Parathyroid adenoma (tissue), 2 donors: ENCODE measurements at regions not wholly inside any gene's neighbourhood (a gene's known extent, or its start where the extent isn't known, plus 50 kb on each side); places are given as distances from the start of the nearest gene placed in this dataset.

Source experiments
- H2AFZ ChIP-seq: fragments of 300-600 bp; sonication (generic); one replicate; pipeline ENCODE4 v1.7.0; 2017; ENCODE audit warnings: antibody characterized with exemption, mild to moderate bottlenecking
- H3K27ac ChIP-seq: fragments of 300-600 bp; sonication (generic); one replicate; pipeline ENCODE4 v1.7.0; 2017
- H3K27me3 ChIP-seq: fragments of 300-600 bp; sonication (generic); one replicate; pipeline ENCODE4 v1.7.0; 2017; ENCODE audit warnings: low read length; ENCODE audit not compliant: control insufficient read depth, insufficient read depth
- H3K36me3 ChIP-seq: fragments of 300-600 bp; sonication (generic); one replicate; pipeline ENCODE4 v1.7.0; 2017; ENCODE audit warnings: low read length; ENCODE audit not compliant: control insufficient read depth, insufficient read depth
- H3K4me1 ChIP-seq: fragments of 300-600 bp; sonication (generic); one replicate; pipeline ENCODE4 v1.7.0; 2017; ENCODE audit warnings: control low read depth
- H3K4me2 ChIP-seq: fragments of 300-600 bp; sonication (generic); one replicate; pipeline ENCODE4 v1.7.0; 2017; ENCODE audit warnings: low read length
- H3K4me3 ChIP-seq: fragments of 300-600 bp; sonication (generic); one replicate; pipeline ENCODE4 v1.7.0; 2017; ENCODE audit warnings: low read depth, low read length
- H3K79me2 ChIP-seq: fragments of 300-600 bp; sonication (generic); one replicate; pipeline ENCODE4 v1.7.0; 2017; ENCODE audit warnings: control low read depth
- H3K9ac ChIP-seq: fragments of 300-600 bp; sonication (generic); one replicate; pipeline ENCODE4 v1.7.0; 2017; ENCODE audit warnings: mild to moderate bottlenecking
- H3K9me3 ChIP-seq: fragments of 300-600 bp; sonication (generic); one replicate; pipeline ENCODE4 v1.7.0; 2017; ENCODE audit warnings: low read length; ENCODE audit not compliant: control insufficient read depth
- CTCF ChIP-seq: fragments of 300-600 bp; sonication (generic); IDR thresholded peaks from one replicate; pipeline ENCODE4 v1.7.0; 2017; ENCODE audit warnings: antibody characterized with exemption, mild to moderate bottlenecking
- donor health status: primary hyperparathyroidism.

GRCh38 chr1:55309053-55309452, 93.9 kb upstream of the USP24 start:
- H3K4me2 ChIP-seq: no peak overlapping the region
- no peak overlapping the region for H3K9ac ChIP-seq
- H3K4me1 ChIP-seq: no peaks in the 10 kb centered on the region
- H3K4me3 ChIP-seq: no peak overlapping the region
- H2AFZ ChIP-seq: no peak overlapping the region
- no peaks in the 10 kb centered on the region for H3K79me2 ChIP-seq
- H3K27me3 ChIP-seq: no peaks in the 10 kb centered on the region
- H3K27ac ChIP-seq: no peak overlapping the region
- no peaks in the 10 kb centered on the region for H3K9me3 ChIP-seq
- TF ChIP-seq CTCF: no peak
- H3K36me3 ChIP-seq: no peaks in the 10 kb centered on the region

GRCh38 chr1:55305735-55306134, 90.6 kb upstream of the USP24 start:
- H3K9ac ChIP-seq: no peak overlapping the region
- no peaks in the 10 kb centered on the region for H3K36me3 ChIP-seq
- no peak overlapping the region for H2AFZ ChIP-seq
- H3K4me1 ChIP-seq: no peaks in the 10 kb centered on the region
- no peak overlapping the region for H3K4me3 ChIP-seq
- H3K4me2 ChIP-seq: no peak overlapping the region
- H3K9me3 ChIP-seq: no peaks in the 10 kb centered on the region
- H3K27me3 ChIP-seq: no peaks in the 10 kb centered on the region
- TF ChIP-seq CTCF: no peak
- H3K79me2 ChIP-seq: no peaks in the 10 kb centered on the region
- no peak overlapping the region for H3K27ac ChIP-seq

GRCh38 chr1:55304229-55304740, 89.1 kb upstream of the USP24 start:
- TF ChIP-seq CTCF: no peak
- no peak overlapping the region for H2AFZ ChIP-seq
- H3K4me2 ChIP-seq: no peak overlapping the region
- H3K27ac ChIP-seq: no peak overlapping the region
- no peaks in the 10 kb centered on the region for H3K9me3 ChIP-seq
- H3K79me2 ChIP-seq: no peaks in the 10 kb centered on the region
- no peak overlapping the region for H3K4me3 ChIP-seq
- H3K4me1 ChIP-seq: no peaks in the 10 kb centered on the region
- no peaks in the 10 kb centered on the region for H3K27me3 ChIP-seq
- no peaks in the 10 kb centered on the region for H3K36me3 ChIP-seq
- H3K9ac ChIP-seq: no peak overlapping the region

- H3K4me1 ChIP-seq: no peaks in the 10 kb centered on the region
- H3K4me2 ChIP-seq: no peak overlapping the region
- no peaks in the 10 kb centered on the region for H3K36me3 ChIP-seq
- no peak overlapping the region for H2AFZ ChIP-seq
- H3K27me3 ChIP-seq: no peaks in the 10 kb centered on the region
- no peaks in the 10 kb centered on the region for H3K79me2 ChIP-seq
- no peak overlapping the region for H3K27ac ChIP-seq
- no peaks in the 10 kb centered on the region for H3K9me3 ChIP-seq
- H3K4me3 ChIP-seq: no peak overlapping the region
- no peak for TF ChIP-seq CTCF
- H3K9ac ChIP-seq: no peak overlapping the region
Observed at GRCh38 chr1:55302972-55303371, 87.8 kb upstream of the USP24 start.

GRCh38 chr1:55301912-55302311, 86.7 kb upstream of the USP24 start:
- no peak overlapping the region for H3K4me3 ChIP-seq
- TF ChIP-seq CTCF: no peak
- no peak overlapping the region for H3K9ac ChIP-seq
- H3K27ac ChIP-seq: no peak overlapping the region
- H3K36me3 ChIP-seq: no peaks in the 10 kb centered on the region
- no peaks in the 10 kb centered on the region for H3K79me2 ChIP-seq
- H3K4me2 ChIP-seq: no peak overlapping the region
- H3K9me3 ChIP-seq: no peaks in the 10 kb centered on the region
- H3K27me3 ChIP-seq: no peaks in the 10 kb centered on the region
- H2AFZ ChIP-seq: no peak overlapping the region
- no peaks in the 10 kb centered on the region for H3K4me1 ChIP-seq
